Activated naive CD4-positive, alpha-beta T cell treated with anti-CD3 and anti-CD28 coated beads, Interleukin-2, amount 10 ng/mL, durations not matched to agents 7 days and 5 days (primary cell): ENCODE measurements at regions not wholly inside any gene's neighbourhood (a gene's known extent, or its start where the extent isn't known, plus 50 kb on each side); places are given as distances from the start of the nearest gene placed in this dataset.

Source experiments
- CTCF ChIA-PET: fragments of 350-600 bp; sonication (Branson Sonifier 250); formaldehyde crosslinking; loops from one replicate; lab custom pipeline; 2021; ENCODE audit warnings: antibody characterized with exemption; lab: Charles Lee
- DNase-seq: peaks from one replicate; pipeline ENCODE4 v3.0.0-alpha.2; 2020
- H3K27ac Mint-ChIP-seq: one replicate; pipeline ENCODE4 v1.8.0; 2021; ENCODE audit warnings: mild to moderate bottlenecking, moderate library complexity, mixed read lengths
- H3K27me3 Mint-ChIP-seq: one replicate; pipeline ENCODE4 v1.8.0; 2021; ENCODE audit warnings: mild to moderate bottlenecking, mixed read lengths
- H3K36me3 Mint-ChIP-seq: one replicate; pipeline ENCODE4 v1.8.0; 2021; ENCODE audit warnings: mixed read lengths
- H3K4me1 Mint-ChIP-seq: one replicate; pipeline ENCODE4 v1.8.0; 2021; ENCODE audit warnings: mixed read lengths
- H3K4me3 Mint-ChIP-seq: one replicate; pipeline ENCODE4 v1.8.0; 2021; ENCODE audit warnings: mild to moderate bottlenecking, moderate library complexity, mixed read lengths
- H3K9me3 Mint-ChIP-seq: one replicate; pipeline ENCODE4 v1.8.0; 2021; ENCODE audit warnings: mixed read lengths

- Mint-ChIP-seq H3K9me3 (no peaks in the 10 kb centered on the region), H3K27ac (no peak overlapping the region), H3K27me3 (peaks cover 92% of the 10 kb centered on the region), H3K4me3 (no peak overlapping the region), H3K4me1 (peaks cover 9% of the 10 kb centered on the region), H3K36me3 (no peaks in the 10 kb centered on the region)
- DNase-seq: no peak
- CTCF ChIA-PET: interaction anchor here (1.0 to 1.6 kb wide), 5 partner anchors 9 to 174 kb away, joined by 3 to 5 read pairs (median 3); no protein-coding TSS in a partner anchor
Measured at GRCh38 chr14:96739200-96739910, 57.8 kb upstream of the VRK1 start.

GRCh38 chr14:96741151-96741977 is 55.8 kb upstream of the VRK1 start:
- H3K36me3 Mint-ChIP-seq: no peaks in the 10 kb centered on the region
- H3K4me3 Mint-ChIP-seq: peak overlapping the region; percentile 51
- CTCF ChIA-PET: interaction anchor here (0.6 to 2.0 kb wide), 9 partner anchors 11 to 175 kb away, joined by 3 to 6 read pairs (median 3); no protein-coding TSS in a partner anchor
- peaks cover 87% of the 10 kb centered on the region for H3K27me3 Mint-ChIP-seq
- DNase-seq: peak; percentile 81
- no peak overlapping the region for H3K27ac Mint-ChIP-seq
- no peaks in the 10 kb centered on the region for H3K9me3 Mint-ChIP-seq
- peaks cover 9% of the 10 kb centered on the region for H3K4me1 Mint-ChIP-seq

GRCh38 chr14:96744262-96744661 is 52.9 kb upstream of the VRK1 start:
- Mint-ChIP-seq H3K27ac (no peak overlapping the region), H3K4me1 (peaks cover 9% of the 10 kb centered on the region), H3K4me3 (no peak overlapping the region), H3K36me3 (no peaks in the 10 kb centered on the region), H3K27me3 (peaks cover 83% of the 10 kb centered on the region), H3K9me3 (no peaks in the 10 kb centered on the region)
- CTCF ChIA-PET: interaction anchor here (1.3 to 1.4 kb wide), 2 partner anchors 45 to 161 kb away, joined by 4 read pairs; no protein-coding TSS in a partner anchor
- no peak for DNase-seq

GRCh38 chr14:96745500-96746051 is 51.6 kb upstream of the VRK1 start:
- H3K4me1 Mint-ChIP-seq: peaks cover 9% of the 10 kb centered on the region
- DNase-seq: no peak

GRCh38 chr14:96746101-96746500 is 51.1 kb upstream of the VRK1 start:
- no peak overlapping the region for H3K27ac Mint-ChIP-seq
- H3K36me3 Mint-ChIP-seq: no peaks in the 10 kb centered on the region
- no peaks in the 10 kb centered on the region for H3K9me3 Mint-ChIP-seq
- no peak for DNase-seq
- CTCF ChIA-PET: no interaction called here
- peaks cover 68% of the 10 kb centered on the region for H3K27me3 Mint-ChIP-seq
- H3K4me3 Mint-ChIP-seq: no peak overlapping the region
- peaks cover 7% of the 10 kb centered on the region for H3K4me1 Mint-ChIP-seq

More at GRCh38 chr14:96745500-96746051, 51.6 kb upstream of the VRK1 start:
- CTCF ChIA-PET: no interaction called here
- no peak overlapping the region for H3K4me3 Mint-ChIP-seq
- H3K9me3 Mint-ChIP-seq: no peaks in the 10 kb centered on the region
- H3K36me3 Mint-ChIP-seq: no peaks in the 10 kb centered on the region
- H3K27ac Mint-ChIP-seq: no peak overlapping the region
- peaks cover 69% of the 10 kb centered on the region for H3K27me3 Mint-ChIP-seq

- no peak overlapping the region for H3K27ac Mint-ChIP-seq
- DNase-seq: no peak
- H3K36me3 Mint-ChIP-seq: no peaks in the 10 kb centered on the region
- peaks cover 59% of the 10 kb centered on the region for H3K27me3 Mint-ChIP-seq
- peaks cover 3% of the 10 kb centered on the region for H3K4me1 Mint-ChIP-seq
- CTCF ChIA-PET: no interaction called here
- no peaks in the 10 kb centered on the region for H3K9me3 Mint-ChIP-seq
- H3K4me3 Mint-ChIP-seq: no peak overlapping the region
Measured at GRCh38 chr14:96747006-96747405, 50.2 kb upstream of the VRK1 start.
